ENCODE measurements at regions not wholly inside any gene's neighbourhood (a gene's known extent, or its start where the extent isn't known, plus 50 kb on each side); places are given as distances from the start of the nearest gene placed in this dataset.

- Histone ChIP-seq H3K9ac (ENCODE audit: insufficient read depth, low read depth, low read length) (no peak overlapping the region), H3K27ac (ENCODE audit: extremely low read length, insufficient read depth, low read length) (no peak overlapping the region), H3K4me3 (replicated peaks in 1 of 3; ENCODE audit: insufficient read depth in 1 of 3, low read depth in 2 of 3, low read length in 3 of 3) (no peak overlapping the region), H3K9me3 (ENCODE audit: low read length) (no peaks in the 10 kb centered on the region), H4K20me1 (ENCODE audit: insufficient read depth, low read length) (no peaks in the 10 kb centered on the region), H3K27me3 (ENCODE audit: control insufficient read depth in 1 of 2, insufficient read depth in 2 of 2, low read length in 2 of 2) (no peaks in the 10 kb centered on the region), H3K79me2 (ENCODE audit: insufficient read depth, low read length) (no peaks in the 10 kb centered on the region), H3K4me2 (ENCODE audit: low read depth, low read length) (no peak overlapping the region), H3K36me3 (replicated peaks in 1 of 2; ENCODE audit: control insufficient read depth in 1 of 2, insufficient read depth in 2 of 2, low read length in 2 of 2) (no peaks in the 10 kb centered on the region), H3K4me1 (ENCODE audit: insufficient read depth, low read length) (no peaks in the 10 kb centered on the region), H2AFZ (ENCODE audit: low read length) (no peak overlapping the region)
- ChIA-PET CTCF (ENCODE audit: low intra/inter-chr PET ratio, low total read pairs) (no interaction called here), POLR2A (no interaction called here)
- intact Hi-C loops (cut with micrococcal nuclease; ENCODE audit: unreplicated experiment), result no loop called here
- TF ChIP-seq RCOR2 (CRISPR knock-in tag; IDR thresholded peaks at IDR 0.05) (no peak), ZFP91 (CRISPR knock-in tag; IDR thresholded peaks at IDR 0.05; ENCODE audit: borderline replicate concordance) (no peak), ETV6 (CRISPR knock-in tag; conservative IDR thresholded peaks at IDR 0.05) (no peak), ZNF17 (CRISPR knock-in tag; IDR thresholded peaks at IDR 0.05) (no peak), FOXK1 (CRISPR knock-in tag; IDR thresholded peaks at IDR 0.05; ENCODE audit: borderline replicate concordance, low read depth) (no peak), ZNF800 (CRISPR knock-in tag; IDR thresholded peaks at IDR 0.05) (no peak), AGO2 (optimal IDR thresholded peaks at IDR 0.05; ENCODE audit: low read depth, low read length) (no peak), ISL2 (CRISPR knock-in tag; IDR thresholded peaks at IDR 0.05) (no peak), POLR2AphosphoS5 (IDR thresholded peaks at IDR 0.05; ENCODE audit: low read depth, low read length) (no peak), ZBTB25 (CRISPR knock-in tag; IDR thresholded peaks at IDR 0.05) (no peak), ZNF766 (CRISPR knock-in tag; IDR thresholded peaks at IDR 0.05; ENCODE audit: borderline replicate concordance) (no peak), SMARCC2 (IDR thresholded peaks at IDR 0.05) (no peak), ELF1 (CRISPR knock-in tag; IDR thresholded peaks at IDR 0.05) (no peak)
- no peak for FAIRE-seq
- BruUV-seq (replicated peaks), result no TSS peak
- no peak for ATAC-seq
- DNase-seq (ENCODE audit: low spot score), result no peak
- in situ Hi-C loops (cut with HindIII; ENCODE audit: extremely low pct_ligation_motif_present, low pct_unique_long_range_greater_than_20kb), result no loop called here
- WGBS (ENCODE audit: low lambda C conversion rate), result 11% methylated on average over 3 of the region's 3 CpGs
Measured at GRCh38 chr4:57491388-57491787, 381.2 kb upstream of the IGFBP7 start.

All from HepG2 (cell line).